Osteoblast (primary cell): ENCODE measurements at regions not wholly inside any gene's neighbourhood (a gene's known extent, or its start where the extent isn't known, plus 50 kb on each side); places are given as distances from the start of the nearest gene placed in this dataset.

Experiments used
- DNase-seq: peaks from one replicate; pipeline ENCODE4 v3.0.0; 2011; ENCODE audit warnings: low spot score, mixed read lengths; ENCODE audit not compliant: insufficient read length; ENCODE audit errors: missing footprints
- H2AFZ ChIP-seq: 2 replicates; pipeline ENCODE4 v1.6.0; 2011; ENCODE audit warnings: mild to moderate bottlenecking, low read length
- H3K27ac ChIP-seq: 2 replicates; pipeline ENCODE4 v1.5.1; 2011; ENCODE audit warnings: mild to moderate bottlenecking, low read depth, low read length, moderate library complexity
- H3K27me3 ChIP-seq: 2 replicates; pipeline ENCODE4 v1.6.0; 2012; ENCODE audit warnings: mild to moderate bottlenecking, control low read depth, inconsistent platforms, low read length, moderate library complexity; ENCODE audit not compliant: insufficient read depth
- H3K36me3 ChIP-seq: 2 replicates; pipeline ENCODE4 v1.5.1; 2011; ENCODE audit warnings: mild to moderate bottlenecking, low read length, control low read depth, moderate library complexity; ENCODE audit not compliant: insufficient read depth
- H3K4me1 ChIP-seq: 2 replicates; pipeline ENCODE4 v1.5.1; 2011; ENCODE audit warnings: mild to moderate bottlenecking, low read length, control low read depth, moderate library complexity; ENCODE audit not compliant: insufficient read depth
- H3K4me2 ChIP-seq: 2 replicates; pipeline ENCODE4 v1.6.0; 2011; ENCODE audit warnings: mild to moderate bottlenecking, low read length; ENCODE audit not compliant: insufficient read depth
- H3K4me3 ChIP-seq: fragments of 200-600 bp; sonication (generic); 3 replicates; pipeline ENCODE4 v1.5.1; 2012; ENCODE audit warnings: mild to moderate bottlenecking, low read length, inconsistent platforms; ENCODE audit not compliant: insufficient read depth
- H3K79me2 ChIP-seq: 2 replicates; pipeline ENCODE4 v1.6.0; 2012; ENCODE audit warnings: mild to moderate bottlenecking, low read length, control low read depth, inconsistent platforms; ENCODE audit not compliant: insufficient read depth
- H3K9me3 ChIP-seq: 2 replicates; pipeline ENCODE4 v1.5.1; 2011; ENCODE audit warnings: low read depth, low read length, control low read depth
- H4K20me1 ChIP-seq: 2 replicates; pipeline ENCODE4 v1.6.0; 2012; ENCODE audit warnings: mild to moderate bottlenecking, low read length, control low read depth; ENCODE audit not compliant: insufficient read depth
- CTCF ChIP-seq: IDR thresholded peaks from 2 replicates; pipeline ENCODE4 v1.5.1; 2011; ENCODE audit warnings: mild to moderate bottlenecking, low read depth, low read length, moderate library complexity; ENCODE audit errors: extremely low read depth

- Histone ChIP-seq H3K79me2 (no peaks in the 10 kb centered on the region), H3K4me3 (no peak overlapping the region), H2AFZ (no peak overlapping the region), H3K27me3 (no peaks in the 10 kb centered on the region), H3K9me3 (no peaks in the 10 kb centered on the region), H3K4me1 (no peaks in the 10 kb centered on the region), H3K4me2 (no peak overlapping the region), H3K27ac (no peak overlapping the region), H3K36me3 (no peaks in the 10 kb centered on the region), H4K20me1 (no peaks in the 10 kb centered on the region)
- TF ChIP-seq CTCF: no peak
- DNase-seq: no peak
Observed at GRCh38 chr1:102726417-102726816, 381.9 kb downstream of the COL11A1 start.

- H4K20me1 ChIP-seq: no peaks in the 10 kb centered on the region
- H3K79me2 ChIP-seq: no peaks in the 10 kb centered on the region
- H3K4me1 ChIP-seq: no peaks in the 10 kb centered on the region
- H3K4me3 ChIP-seq: no peak overlapping the region
- H3K27ac ChIP-seq: no peak overlapping the region
- no peaks in the 10 kb centered on the region for H3K9me3 ChIP-seq
- DNase-seq: no peak
- no peaks in the 10 kb centered on the region for H3K36me3 ChIP-seq
- H3K4me2 ChIP-seq: no peak overlapping the region
- no peak for TF ChIP-seq CTCF
- H3K27me3 ChIP-seq: no peaks in the 10 kb centered on the region
- H2AFZ ChIP-seq: no peak overlapping the region
Observed at GRCh38 chr1:102724741-102725140, 383.6 kb downstream of the COL11A1 start.

- Histone ChIP-seq H3K4me1 (no peaks in the 10 kb centered on the region), H3K36me3 (no peaks in the 10 kb centered on the region), H3K4me2 (peak overlapping the region; percentile 39), H3K9me3 (no peaks in the 10 kb centered on the region), H3K27ac (no peak overlapping the region), H3K27me3 (no peaks in the 10 kb centered on the region), H2AFZ (no peak overlapping the region), H3K4me3 (no peak overlapping the region), H4K20me1 (no peaks in the 10 kb centered on the region), H3K79me2 (no peaks in the 10 kb centered on the region)
- TF ChIP-seq CTCF: no peak
- no peak for DNase-seq
Observed at GRCh38 chr1:102715150-102715549, 393.2 kb downstream of the COL11A1 start.

- DNase-seq: no peak
- Histone ChIP-seq H3K9me3 (no peaks in the 10 kb centered on the region), H3K79me2 (no peaks in the 10 kb centered on the region), H3K36me3 (no peaks in the 10 kb centered on the region), H3K4me2 (no peak overlapping the region), H3K4me3 (no peak overlapping the region), H3K27ac (no peak overlapping the region), H2AFZ (no peak overlapping the region), H4K20me1 (no peaks in the 10 kb centered on the region), H3K27me3 (no peaks in the 10 kb centered on the region), H3K4me1 (no peaks in the 10 kb centered on the region)
- no peak for TF ChIP-seq CTCF
Observed at GRCh38 chr1:102699524-102699923, 408.8 kb downstream of the COL11A1 start.
